Left ventricle myocardium inferior (tissue), 1 donor: ENCODE measurements at regions not wholly inside any gene's neighbourhood (a gene's known extent, or its start where the extent isn't known, plus 50 kb on each side); places are given as distances from the start of the nearest gene placed in this dataset.

ENCODE experiments used
- DNase-seq: peaks from one replicate; pipeline ENCODE4 v3.0.0-alpha.2; 2020
- H3K27ac ChIP-seq: fragments of 200-600 bp; replicated peaks from 2 replicates; pipeline ENCODE4 v1.8.0; 2021
- H3K27me3 ChIP-seq: fragments of 200-600 bp; 2 replicates; pipeline ENCODE4 v1.8.0; 2021; ENCODE audit warnings: low read depth
- H3K36me3 ChIP-seq: fragments of 200-600 bp; 2 replicates; pipeline ENCODE4 v1.8.0; 2021
- H3K4me1 ChIP-seq: fragments of 200-600 bp; 2 replicates; pipeline ENCODE4 v1.8.0; 2021
- H3K4me3 ChIP-seq: fragments of 200-600 bp; 2 replicates; pipeline ENCODE4 v1.8.0; 2021; ENCODE audit warnings: mild to moderate bottlenecking, moderate library complexity
- H3K9me3 ChIP-seq: fragments of 200-600 bp; replicated peaks from 2 replicates; pipeline ENCODE4 v1.8.0; 2021
- intact Hi-C: fragments of 100-400 bp; cut with micrococcal nuclease; formaldehyde crosslinking; loops from one replicate; pipeline ENCODE4 v1.11.0; 2022
- TF ChIP-seq, protein P1 (sequence below): fragments of 200-600 bp; IDR thresholded peaks from 2 replicates; pipeline ENCODE4 v1.8.0; 2021; ENCODE audit warnings: antibody characterized with exemption, mild to moderate bottlenecking, borderline replicate concordance
- donor health status: DM: no; HTN: yes; CAD: no; lungs with severe emphysema.

DNA sequence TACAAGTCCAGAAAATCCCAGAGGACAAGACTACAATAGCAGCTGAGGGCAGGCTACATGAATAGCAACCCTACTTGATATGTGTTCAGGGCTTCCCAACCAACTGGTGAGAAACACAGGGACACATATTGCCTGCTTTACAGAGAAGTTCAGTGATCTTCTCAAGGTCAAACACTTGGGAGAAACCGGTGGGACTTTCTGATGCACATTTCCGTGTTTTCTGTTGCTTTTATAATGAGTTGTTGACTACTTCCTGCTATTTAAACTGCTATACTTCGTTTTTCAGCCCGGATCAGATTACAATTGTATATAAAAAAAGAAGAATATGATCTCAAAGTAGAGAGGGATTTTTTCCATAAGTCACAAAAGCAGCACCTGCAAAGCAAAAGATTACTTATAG lies 175.1 kb downstream of the SNX18 start:
- H3K27me3 ChIP-seq: no peaks in the 10 kb centered on the region
- peaks cover 23% of the 10 kb centered on the region for H3K4me1 ChIP-seq
- H3K4me3 ChIP-seq: no peak overlapping the region
- no peak for DNase-seq
- TF ChIP-seq, protein P1, sequence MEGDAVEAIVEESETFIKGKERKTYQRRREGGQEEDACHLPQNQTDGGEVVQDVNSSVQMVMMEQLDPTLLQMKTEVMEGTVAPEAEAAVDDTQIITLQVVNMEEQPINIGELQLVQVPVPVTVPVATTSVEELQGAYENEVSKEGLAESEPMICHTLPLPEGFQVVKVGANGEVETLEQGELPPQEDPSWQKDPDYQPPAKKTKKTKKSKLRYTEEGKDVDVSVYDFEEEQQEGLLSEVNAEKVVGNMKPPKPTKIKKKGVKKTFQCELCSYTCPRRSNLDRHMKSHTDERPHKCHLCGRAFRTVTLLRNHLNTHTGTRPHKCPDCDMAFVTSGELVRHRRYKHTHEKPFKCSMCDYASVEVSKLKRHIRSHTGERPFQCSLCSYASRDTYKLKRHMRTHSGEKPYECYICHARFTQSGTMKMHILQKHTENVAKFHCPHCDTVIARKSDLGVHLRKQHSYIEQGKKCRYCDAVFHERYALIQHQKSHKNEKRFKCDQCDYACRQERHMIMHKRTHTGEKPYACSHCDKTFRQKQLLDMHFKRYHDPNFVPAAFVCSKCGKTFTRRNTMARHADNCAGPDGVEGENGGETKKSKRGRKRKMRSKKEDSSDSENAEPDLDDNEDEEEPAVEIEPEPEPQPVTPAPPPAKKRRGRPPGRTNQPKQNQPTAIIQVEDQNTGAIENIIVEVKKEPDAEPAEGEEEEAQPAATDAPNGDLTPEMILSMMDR: no peak
- no peaks in the 10 kb centered on the region for H3K36me3 ChIP-seq
- H3K9me3 ChIP-seq: no peaks in the 10 kb centered on the region
- intact Hi-C loops: no loop called here
- peak overlapping the region; percentile 45 for H3K27ac ChIP-seq

DNA sequence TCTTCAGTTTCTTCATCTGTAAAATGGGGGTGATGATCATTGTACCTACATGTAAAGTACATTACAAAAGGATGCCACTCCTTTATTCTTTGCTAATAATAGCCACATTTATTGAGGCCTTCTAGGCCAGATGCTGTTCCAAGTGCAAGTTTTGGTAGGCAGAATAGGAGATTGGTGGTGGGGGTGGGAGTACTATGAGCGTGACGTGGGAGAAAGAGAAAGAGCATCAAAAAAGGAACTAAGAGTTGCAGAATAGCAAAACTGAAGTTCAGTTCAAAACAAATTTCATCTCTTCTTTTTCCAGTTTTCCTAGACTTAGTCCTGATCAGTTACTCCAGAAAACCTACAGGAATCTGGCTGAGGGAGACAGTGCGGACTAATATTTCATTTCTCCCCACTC lies 174.1 kb downstream of the SNX18 start:
- peaks cover 2% of the 10 kb centered on the region for H3K9me3 ChIP-seq
- H3K27me3 ChIP-seq: no peaks in the 10 kb centered on the region
- peaks cover 23% of the 10 kb centered on the region for H3K4me1 ChIP-seq
- intact Hi-C loops: no loop called here
- H3K4me3 ChIP-seq: no peak overlapping the region
- TF ChIP-seq, protein P1: no peak
- no peak for DNase-seq
- no peaks in the 10 kb centered on the region for H3K36me3 ChIP-seq
- H3K27ac ChIP-seq: peak overlapping the region; percentile 45

DNA sequence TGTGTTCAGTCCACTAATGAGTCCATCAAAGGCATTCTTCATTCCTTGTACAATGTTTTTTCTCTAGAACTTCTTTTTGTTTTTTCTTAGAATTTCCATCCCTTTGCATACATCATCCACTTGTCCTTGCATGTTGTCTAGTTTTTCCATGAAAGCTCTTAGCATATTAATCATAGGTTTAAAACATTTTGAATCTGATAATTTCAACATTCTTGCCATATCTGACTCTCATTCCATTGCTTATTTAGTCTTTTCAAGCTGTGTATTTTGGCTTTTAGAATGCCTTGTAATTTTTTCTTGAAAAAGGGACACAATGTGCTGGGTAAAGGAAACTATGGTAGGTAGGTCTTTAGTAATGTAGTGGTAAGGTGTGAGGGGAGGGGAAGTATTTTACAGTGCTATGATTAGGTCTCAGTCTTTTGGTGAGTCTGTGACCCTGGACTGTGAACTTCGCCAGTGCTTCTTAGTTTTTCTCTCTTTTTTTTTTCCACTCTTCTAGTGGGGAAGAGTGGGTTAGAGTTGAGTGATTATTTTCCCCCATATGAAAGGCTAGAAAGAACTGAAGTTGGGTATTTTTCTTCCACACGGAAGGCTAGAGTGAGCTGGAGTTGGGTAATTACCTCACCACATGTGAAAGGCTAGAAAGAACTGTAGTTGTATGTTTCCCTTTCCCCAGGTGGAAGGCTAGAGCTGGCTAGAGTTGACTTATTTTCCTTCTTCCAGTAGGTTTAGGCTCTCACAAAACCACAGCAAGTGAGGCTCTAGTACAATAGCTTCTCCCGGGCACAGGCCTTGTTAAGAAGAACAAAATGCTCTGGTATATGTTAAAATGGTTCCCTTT lies 172.1 kb downstream of the SNX18 start:
- Histone ChIP-seq H3K27ac (no peak overlapping the region), H3K9me3 (peaks cover 8% of the 10 kb centered on the region), H3K4me1 (peaks cover 23% of the 10 kb centered on the region), H3K4me3 (no peak overlapping the region), H3K36me3 (no peaks in the 10 kb centered on the region), H3K27me3 (no peaks in the 10 kb centered on the region)
- intact Hi-C loops: no loop called here
- TF ChIP-seq, protein P1: no peak
- DNase-seq: no peak

DNA sequence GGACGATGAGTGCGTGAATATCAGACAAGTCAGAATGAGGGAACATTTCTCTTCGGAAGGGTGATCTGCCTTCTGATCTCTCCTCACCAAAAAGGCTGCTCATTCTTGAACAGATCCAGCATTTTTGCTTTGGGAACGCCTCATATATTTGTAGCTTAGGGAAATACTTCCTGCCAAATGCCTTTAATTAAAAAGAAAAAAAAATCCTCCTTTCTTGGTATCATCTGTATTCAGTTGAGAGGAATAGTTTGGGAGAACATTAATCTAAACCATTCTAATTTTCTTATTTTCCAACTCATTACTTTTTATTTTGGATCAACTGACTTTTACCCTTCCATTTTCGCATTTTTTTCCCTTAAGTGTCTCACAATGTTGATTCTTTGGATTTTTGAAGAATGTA lies 163.4 kb downstream of the SNX18 start:
- intact Hi-C loops: no loop called here
- TF ChIP-seq, protein P1: no peak
- no peaks in the 10 kb centered on the region for H3K36me3 ChIP-seq

DNA sequence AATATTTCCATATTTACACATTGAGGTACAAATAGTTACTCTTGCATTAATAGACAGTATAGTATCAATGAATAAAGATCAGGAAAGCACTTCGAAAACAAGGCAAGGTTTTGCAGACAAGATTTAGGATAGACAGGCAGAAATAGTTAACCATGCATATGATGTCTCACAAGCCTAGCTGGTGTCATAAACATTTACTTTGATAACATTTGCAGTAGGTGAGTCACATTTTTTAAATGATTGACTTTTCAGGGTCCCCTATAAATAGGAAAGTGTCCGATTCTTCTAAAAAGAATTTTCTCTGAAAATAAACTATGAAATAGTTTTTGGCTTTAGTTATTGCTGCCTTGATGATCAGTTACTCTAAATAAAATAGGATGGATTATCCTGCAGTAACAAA lies 162.1 kb downstream of the SNX18 start:
- intact Hi-C loops: no loop called here
- Histone ChIP-seq H3K4me3 (no peak overlapping the region), H3K4me1 (no peaks in the 10 kb centered on the region), H3K36me3 (no peaks in the 10 kb centered on the region), H3K27me3 (no peaks in the 10 kb centered on the region), H3K9me3 (no peaks in the 10 kb centered on the region), H3K27ac (no peak overlapping the region)
- no peak for DNase-seq
- TF ChIP-seq, protein P1: no peak

More for the DNA sequence above, 163.4 kb downstream of the SNX18 start:
- no peaks in the 10 kb centered on the region for H3K4me1 ChIP-seq
- H3K27me3 ChIP-seq: no peaks in the 10 kb centered on the region
- H3K9me3 ChIP-seq: no peaks in the 10 kb centered on the region
- H3K27ac ChIP-seq: peak overlapping the region; percentile 27
- no peak overlapping the region for H3K4me3 ChIP-seq
- DNase-seq: no peak
